Esophagus squamous epithelium (tissue), 4 donors: ENCODE measurements at regions not wholly inside any gene's neighbourhood (a gene's known extent, or its start where the extent isn't known, plus 50 kb on each side); places are given as distances from the start of the nearest gene placed in this dataset.

Experiments
- POLR2A ChIP-seq, 4 donors: fragments of 450-650 bp; IDR thresholded peaks; one replicate each; pipeline ENCODE4 v1.6.1; 2017; ENCODE audit warnings: antibody characterized with exemption in 4 of 4, mild to moderate bottlenecking in 4 of 4, moderate library complexity in 3 of 4
- TF ChIP-seq, protein P1 (sequence below), 6 experiments: fragments of 450-650 bp in 4 of 6; fragments of 200-600 bp in 2 of 6; sonication (generic) in 2 of 6; IDR thresholded peaks; one replicate each; pipeline ENCODE4 v1.5.1; 2016 to 2019; ENCODE audit warnings: antibody characterized with exemption in 6 of 6, mild to moderate bottlenecking in 4 of 6, moderate library complexity in 4 of 6

DNA sequence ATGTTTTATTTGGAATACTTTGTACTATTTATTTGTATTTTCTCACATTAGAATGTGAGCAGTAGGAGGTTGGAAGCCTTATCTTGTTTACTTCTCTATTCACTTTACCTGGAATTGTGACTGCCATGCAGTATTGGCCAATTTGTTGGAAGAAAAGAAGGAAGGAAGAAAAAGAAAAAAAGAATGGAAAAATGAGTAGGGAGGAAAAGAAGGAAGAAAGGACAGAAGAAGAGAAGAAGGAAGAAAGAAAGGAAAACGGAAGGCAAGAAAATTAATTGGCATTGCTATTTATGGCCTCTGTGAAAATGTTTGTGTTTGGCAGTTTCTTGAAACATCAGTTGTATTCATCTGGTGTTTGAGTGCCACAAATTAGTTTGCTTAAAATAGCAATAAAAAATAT lies 575.2 kb upstream of the ZNF608 start:
- TF ChIP-seq, protein P1, sequence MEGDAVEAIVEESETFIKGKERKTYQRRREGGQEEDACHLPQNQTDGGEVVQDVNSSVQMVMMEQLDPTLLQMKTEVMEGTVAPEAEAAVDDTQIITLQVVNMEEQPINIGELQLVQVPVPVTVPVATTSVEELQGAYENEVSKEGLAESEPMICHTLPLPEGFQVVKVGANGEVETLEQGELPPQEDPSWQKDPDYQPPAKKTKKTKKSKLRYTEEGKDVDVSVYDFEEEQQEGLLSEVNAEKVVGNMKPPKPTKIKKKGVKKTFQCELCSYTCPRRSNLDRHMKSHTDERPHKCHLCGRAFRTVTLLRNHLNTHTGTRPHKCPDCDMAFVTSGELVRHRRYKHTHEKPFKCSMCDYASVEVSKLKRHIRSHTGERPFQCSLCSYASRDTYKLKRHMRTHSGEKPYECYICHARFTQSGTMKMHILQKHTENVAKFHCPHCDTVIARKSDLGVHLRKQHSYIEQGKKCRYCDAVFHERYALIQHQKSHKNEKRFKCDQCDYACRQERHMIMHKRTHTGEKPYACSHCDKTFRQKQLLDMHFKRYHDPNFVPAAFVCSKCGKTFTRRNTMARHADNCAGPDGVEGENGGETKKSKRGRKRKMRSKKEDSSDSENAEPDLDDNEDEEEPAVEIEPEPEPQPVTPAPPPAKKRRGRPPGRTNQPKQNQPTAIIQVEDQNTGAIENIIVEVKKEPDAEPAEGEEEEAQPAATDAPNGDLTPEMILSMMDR (IDR thresholded peaks at IDR 0.05) = no peak
- TF ChIP-seq POLR2A (IDR thresholded peaks at IDR 0.05) = no peak
